ENCODE measurements at regions not wholly inside any gene's neighbourhood (a gene's known extent, or its start where the extent isn't known, plus 50 kb on each side); places are given as distances from the start of the nearest gene placed in this dataset.
"Not testable (repeated sequence)": the region's sequence is repeated elsewhere in the genome, so short reads cannot be mapped to it uniquely, and the experiment has no call there.

GRCh38 chr6:14781772-14782525 lies 463.9 kb upstream of the JARID2 start:
- no peak overlapping the region for H3K4me2 ChIP-seq
- H3F3A ChIP-seq (ENCODE audit: insufficient read depth, low read depth): no peaks in the 10 kb centered on the region
- no peak overlapping the region for H2AFZ ChIP-seq
- H3K9me2 ChIP-seq (ENCODE audit: insufficient read depth): no peaks in the 10 kb centered on the region
- no peaks in the 10 kb centered on the region for H3K36me3 ChIP-seq (ENCODE audit: low read depth)
- H3K4me1 ChIP-seq (replicated peaks; ENCODE audit: insufficient read depth): 0 out of 2 replicates have a peak, but pooled peaks cover 3% of the 10 kb centered on the region
- POLR2A ChIA-PET (ENCODE audit: unreplicated experiment): no interaction called here
- H3K27ac ChIP-seq: no peak overlapping the region
- DNase-seq: no peak
- CTCF ChIA-PET: no interaction called here
- no peaks in the 10 kb centered on the region for H3K27me3 ChIP-seq (ENCODE audit: insufficient read depth, low read depth)
- no TSS peak for BruUV-seq (replicated peaks)
- H4K20me1 ChIP-seq (ENCODE audit: insufficient read depth): no peaks in the 10 kb centered on the region
- H3K4me3 ChIP-seq: no peak overlapping the region
- intact Hi-C loops (cut with micrococcal nuclease; ENCODE audit: unreplicated experiment): no loop called here
- H3K9me3 ChIP-seq (ENCODE audit: insufficient read depth, low read depth): 0 out of 2 replicates have a peak, but pooled peaks cover 4% of the 10 kb centered on the region
- H3K79me2 ChIP-seq (ENCODE audit: low read depth): no peaks in the 10 kb centered on the region
- no peak for TF ChIP-seq CTCF (conservative IDR thresholded peaks at IDR 0.05)
- no peak for TF ChIP-seq EZH2 (IDR thresholded peaks at IDR 0.05; ENCODE audit: low read depth)

GRCh38 chr6:14782921-14783464 lies 462.9 kb upstream of the JARID2 start:
- H3K9me3 ChIP-seq (ENCODE audit: insufficient read depth, low read depth); H3K36me3 ChIP-seq (ENCODE audit: low read depth); H3K4me2 ChIP-seq; intact Hi-C loops (cut with micrococcal nuclease; ENCODE audit: unreplicated experiment); H3K4me3 ChIP-seq; H3K27ac ChIP-seq; DNase-seq; CTCF ChIA-PET; POLR2A ChIA-PET (ENCODE audit: unreplicated experiment); BruUV-seq (replicated peaks); H3K9me2 ChIP-seq (ENCODE audit: insufficient read depth); H3K27me3 ChIP-seq (ENCODE audit: insufficient read depth, low read depth); H3K79me2 ChIP-seq (ENCODE audit: low read depth); H2AFZ ChIP-seq; H3K4me1 ChIP-seq (replicated peaks; ENCODE audit: insufficient read depth); H4K20me1 ChIP-seq (ENCODE audit: insufficient read depth); H3F3A ChIP-seq (ENCODE audit: insufficient read depth, low read depth): not testable (repeated sequence)

- Histone ChIP-seq H3K4me3 (no peak overlapping the region), H3K27ac (no peak overlapping the region), H4K20me1 (ENCODE audit: insufficient read depth) (no peaks in the 10 kb centered on the region), H3K4me2 (no peak overlapping the region), H2AFZ (no peak overlapping the region), H3K79me2 (ENCODE audit: low read depth) (no peaks in the 10 kb centered on the region), H3K27me3 (ENCODE audit: insufficient read depth, low read depth) (no peaks in the 10 kb centered on the region), H3F3A (ENCODE audit: insufficient read depth, low read depth) (no peaks in the 10 kb centered on the region), H3K9me3 (ENCODE audit: insufficient read depth, low read depth) (0 out of 2 replicates have a peak, but pooled peaks cover 4% of the 10 kb centered on the region), H3K4me1 (replicated peaks; ENCODE audit: insufficient read depth) (no peaks in the 10 kb centered on the region), H3K36me3 (ENCODE audit: low read depth) (no peaks in the 10 kb centered on the region), H3K9me2 (ENCODE audit: insufficient read depth) (no peaks in the 10 kb centered on the region)
- TF ChIP-seq EZH2 (IDR thresholded peaks at IDR 0.05; ENCODE audit: low read depth) (no peak), CTCF (conservative IDR thresholded peaks at IDR 0.05) (no peak)
- BruUV-seq (replicated peaks): no TSS peak
- ChIA-PET CTCF (no interaction called here), POLR2A (ENCODE audit: unreplicated experiment) (no interaction called here)
- DNase-seq: no peak
- intact Hi-C loops (cut with micrococcal nuclease; ENCODE audit: unreplicated experiment): no loop called here
Observed at GRCh38 chr6:14783594-14783993, 462.3 kb upstream of the JARID2 start.
